GM12865 (cell line): ENCODE measurements at regions not wholly inside any gene's neighbourhood (a gene's known extent, or its start where the extent isn't known, plus 50 kb on each side); places are given as distances from the start of the nearest gene placed in this dataset.

Experiments used
- DNase-seq: peaks from one replicate; pipeline ENCODE4 v3.0.0; 2010; ENCODE audit warnings: low read depth
- H3K4me3 ChIP-seq: 2 replicates; pipeline ENCODE4 v1.5.1; 2011; ENCODE audit warnings: mild to moderate bottlenecking, low read depth, low read length, control low read depth
- TF ChIP-seq, protein P1 (sequence below): IDR thresholded peaks from 2 replicates; pipeline ENCODE4 v1.5.1; 2011; ENCODE audit warnings: low read length, control low read depth, low read depth, inconsistent platforms; ENCODE audit not compliant: insufficient read depth; ENCODE audit errors: missing control alignments

DNA sequence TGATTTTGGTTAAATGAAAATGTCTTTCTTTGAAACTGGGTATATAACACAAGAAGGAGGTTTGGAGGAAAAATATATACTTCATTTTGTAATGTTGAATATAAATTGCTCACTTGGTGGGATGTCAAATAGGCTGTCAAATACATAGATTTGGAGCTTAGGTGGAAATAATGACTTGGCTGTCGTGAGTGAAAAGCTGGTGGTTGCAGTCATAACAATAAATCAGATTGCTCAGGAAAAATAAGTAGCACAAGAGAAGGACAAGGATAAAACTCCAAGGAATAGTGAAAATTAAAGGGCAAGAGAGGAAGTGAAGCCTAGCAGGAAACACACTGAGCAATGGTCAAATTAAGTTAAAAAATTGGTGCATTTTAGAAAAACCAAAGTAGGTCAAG is 253.0 kb upstream of the ANKRD50 start:
- DNase-seq, result no peak
- no peak overlapping the region for H3K4me3 ChIP-seq
- TF ChIP-seq, protein P1, sequence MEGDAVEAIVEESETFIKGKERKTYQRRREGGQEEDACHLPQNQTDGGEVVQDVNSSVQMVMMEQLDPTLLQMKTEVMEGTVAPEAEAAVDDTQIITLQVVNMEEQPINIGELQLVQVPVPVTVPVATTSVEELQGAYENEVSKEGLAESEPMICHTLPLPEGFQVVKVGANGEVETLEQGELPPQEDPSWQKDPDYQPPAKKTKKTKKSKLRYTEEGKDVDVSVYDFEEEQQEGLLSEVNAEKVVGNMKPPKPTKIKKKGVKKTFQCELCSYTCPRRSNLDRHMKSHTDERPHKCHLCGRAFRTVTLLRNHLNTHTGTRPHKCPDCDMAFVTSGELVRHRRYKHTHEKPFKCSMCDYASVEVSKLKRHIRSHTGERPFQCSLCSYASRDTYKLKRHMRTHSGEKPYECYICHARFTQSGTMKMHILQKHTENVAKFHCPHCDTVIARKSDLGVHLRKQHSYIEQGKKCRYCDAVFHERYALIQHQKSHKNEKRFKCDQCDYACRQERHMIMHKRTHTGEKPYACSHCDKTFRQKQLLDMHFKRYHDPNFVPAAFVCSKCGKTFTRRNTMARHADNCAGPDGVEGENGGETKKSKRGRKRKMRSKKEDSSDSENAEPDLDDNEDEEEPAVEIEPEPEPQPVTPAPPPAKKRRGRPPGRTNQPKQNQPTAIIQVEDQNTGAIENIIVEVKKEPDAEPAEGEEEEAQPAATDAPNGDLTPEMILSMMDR, result no peak

DNA sequence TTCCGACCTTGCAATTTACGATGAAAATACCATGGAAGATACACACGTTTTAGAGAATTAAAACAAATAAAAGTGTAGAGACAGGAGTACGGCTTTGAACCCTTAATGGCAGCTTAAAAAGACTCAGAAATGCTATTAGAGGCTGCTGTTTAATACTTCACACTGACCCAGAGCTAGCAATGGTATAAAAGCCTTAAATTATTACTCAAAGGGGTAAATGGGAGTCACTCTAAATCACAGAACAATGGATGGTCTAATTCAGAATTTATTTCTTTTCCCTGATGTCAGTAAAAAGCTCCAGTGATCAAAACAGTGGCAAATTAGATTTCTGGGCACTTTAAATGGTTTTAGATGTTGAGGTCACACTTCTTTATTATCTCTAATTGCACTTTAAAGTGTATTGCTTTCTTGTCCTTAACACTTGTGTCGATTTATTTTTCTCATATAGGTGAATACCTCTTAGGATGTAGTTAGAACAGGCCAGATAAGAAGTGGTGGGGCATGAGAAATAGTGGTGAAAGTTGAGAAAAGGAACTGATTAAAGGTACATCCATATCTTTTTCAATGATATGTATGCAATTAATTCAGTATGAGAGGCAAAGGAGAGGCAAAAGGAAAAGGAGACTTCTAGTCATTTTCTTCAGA is 252.4 kb upstream of the ANKRD50 start:
- no peak overlapping the region for H3K4me3 ChIP-seq
- no peak for DNase-seq
- TF ChIP-seq, protein P1, result no peak

DNA sequence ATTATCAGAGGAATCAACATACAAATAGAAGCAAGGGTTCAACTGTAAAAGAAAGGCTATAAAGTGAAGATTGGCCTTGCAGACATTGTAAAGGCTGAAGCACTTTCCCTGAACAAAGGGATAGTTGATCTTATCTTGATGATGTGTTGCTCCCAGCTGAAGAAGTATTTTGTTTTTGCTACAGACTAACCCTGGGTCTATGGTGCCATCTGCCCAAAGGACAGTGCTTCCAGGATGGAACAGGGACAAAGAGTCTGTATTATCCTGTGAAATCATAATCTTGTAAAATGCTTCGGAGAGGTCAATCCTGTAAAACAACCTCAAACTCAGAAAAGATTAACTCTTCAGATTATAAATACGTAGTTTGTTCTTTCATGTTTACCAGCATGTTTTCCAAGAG is 251.7 kb upstream of the ANKRD50 start:
- no peak overlapping the region for H3K4me3 ChIP-seq
- TF ChIP-seq, protein P1, result no peak
- no peak for DNase-seq

DNA sequence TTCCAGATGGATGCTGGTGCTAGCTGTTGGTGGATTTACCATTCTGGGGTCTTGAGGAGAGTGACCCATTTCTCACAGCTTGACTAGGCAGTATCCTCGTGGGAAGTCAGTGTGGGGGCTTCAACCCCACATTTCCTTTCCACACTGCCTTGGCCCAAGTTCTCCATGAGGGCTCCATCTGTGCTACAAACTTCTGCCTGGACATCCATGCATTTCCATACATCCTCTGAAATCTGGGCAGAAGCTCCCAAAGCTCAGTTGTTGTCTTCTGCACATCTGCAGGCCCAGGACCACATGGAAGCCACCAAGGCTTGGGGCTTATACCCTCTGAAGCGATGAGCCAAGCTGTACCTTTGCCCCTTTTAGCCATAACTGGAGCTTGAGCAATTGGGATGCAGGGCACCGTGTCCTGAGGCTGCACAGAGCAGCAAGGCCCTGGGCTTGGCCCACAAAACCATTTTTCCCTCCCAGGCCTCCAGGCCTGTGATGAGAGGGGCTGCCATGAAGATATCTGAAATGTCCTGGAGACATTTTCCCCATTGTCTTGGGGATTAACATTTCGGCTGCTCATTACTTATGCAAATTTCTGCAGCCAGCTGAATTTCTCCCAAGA is 248.7 kb upstream of the ANKRD50 start:
- H3K4me3 ChIP-seq, result no peak overlapping the region
- no peak for DNase-seq
- TF ChIP-seq, protein P1, result no peak

DNA sequence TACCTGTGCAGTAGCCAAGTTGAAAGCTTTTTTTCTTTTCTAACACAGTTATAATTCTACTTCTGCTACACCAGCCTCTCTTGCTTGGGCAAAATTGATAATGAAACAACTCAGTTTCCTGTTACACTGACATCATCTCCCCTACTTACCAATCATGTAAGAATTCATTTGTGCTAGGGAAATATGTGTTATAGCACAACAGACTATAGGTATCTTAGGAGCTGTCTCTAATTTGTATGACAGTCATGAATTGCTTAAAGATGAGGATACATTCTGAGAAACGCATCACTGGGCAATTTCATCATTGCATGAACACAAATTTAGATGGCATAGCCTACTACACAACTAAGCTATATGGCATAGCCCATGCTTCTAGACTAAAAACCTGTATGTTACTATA is 246.3 kb upstream of the ANKRD50 start:
- TF ChIP-seq, protein P1, result no peak
- no peak overlapping the region for H3K4me3 ChIP-seq
- DNase-seq, result no peak

DNA sequence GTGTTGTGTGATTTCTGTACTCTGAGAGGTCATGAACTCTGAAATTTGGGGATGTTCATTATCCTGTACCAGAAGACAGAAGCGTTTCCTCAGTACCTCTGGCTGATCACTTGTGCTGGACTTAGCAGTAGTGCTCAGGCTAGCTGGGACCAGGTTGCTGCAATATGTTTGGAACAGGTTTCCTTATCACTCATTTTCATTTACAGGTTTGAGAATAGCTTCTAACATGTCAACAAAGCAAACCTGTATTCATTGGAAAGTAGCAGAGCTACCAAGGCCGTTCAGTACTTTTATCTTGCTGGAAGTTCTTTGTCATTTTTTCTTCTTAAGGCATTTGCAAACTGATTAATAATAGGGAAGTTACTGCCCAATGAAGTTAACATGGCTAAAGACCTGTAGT is 242.9 kb upstream of the ANKRD50 start:
- DNase-seq, result no peak
- TF ChIP-seq, protein P1, result no peak
- H3K4me3 ChIP-seq, result no peak overlapping the region

DNA sequence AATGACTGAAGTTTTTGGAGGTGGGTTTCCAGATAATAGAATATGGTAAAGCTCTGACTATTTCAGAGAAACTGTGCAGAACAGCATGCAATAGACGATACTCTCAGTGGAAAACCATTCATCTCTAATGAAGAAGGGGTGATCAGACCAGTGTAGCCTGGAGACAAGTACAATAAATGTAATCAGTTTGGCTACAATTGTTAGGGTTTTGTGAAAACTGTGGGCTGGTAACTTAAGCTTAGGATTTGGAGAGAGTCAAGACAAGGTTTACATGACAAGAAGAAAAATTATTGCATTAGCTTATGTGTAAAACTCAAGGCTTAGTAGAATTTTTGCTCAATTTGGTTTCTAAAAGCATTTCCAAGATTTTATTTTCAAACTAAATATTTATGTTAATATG is 241.5 kb upstream of the ANKRD50 start:
- no peak for DNase-seq
- TF ChIP-seq, protein P1, result no peak
- H3K4me3 ChIP-seq, result no peak overlapping the region
